Stimulated activated CD8-positive, alpha-beta memory T cell treated with anti-CD3 and anti-CD28 coated beads, Interleukin-15, amount 100 ng/mL, for 24 hours (primary cell): ENCODE measurements at regions not wholly inside any gene's neighbourhood (a gene's known extent, or its start where the extent isn't known, plus 50 kb on each side); places are given as distances from the start of the nearest gene placed in this dataset.

Experiments used
- DNase-seq: peaks from one replicate; pipeline ENCODE4 v3.0.0-alpha.2; 2020; ENCODE audit warnings: low read depth

GRCh38 chr3:56864090-56864489, 62.3 kb upstream of the ARHGEF3 start:
- DNase-seq: no peak

- DNase-seq: no peak
These were observed 60.8 kb upstream of the ARHGEF3 start for GRCh38 chr3:56862352-56863062.

DNA sequence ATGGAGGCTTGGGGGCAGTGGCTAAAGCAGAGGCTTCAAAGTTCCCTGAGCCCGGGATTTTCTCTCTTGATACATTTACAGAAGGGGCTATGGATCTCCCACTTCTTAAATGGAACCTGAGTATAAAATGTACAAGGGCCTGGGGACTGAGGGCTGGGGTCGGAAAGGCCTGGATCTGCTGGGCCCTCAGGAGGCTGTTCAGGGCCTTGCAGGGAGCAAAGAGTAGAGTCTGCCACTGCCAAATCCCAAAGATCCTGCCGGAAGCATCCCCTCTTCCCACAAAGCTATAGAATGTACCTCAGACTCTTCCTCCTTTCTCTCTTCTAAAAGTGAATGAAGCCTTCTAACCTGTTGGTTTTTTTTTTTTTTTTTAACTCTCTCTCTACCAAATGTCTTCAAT, 59.8 kb upstream of the ARHGEF3 start:
- no peak for DNase-seq

DNA sequence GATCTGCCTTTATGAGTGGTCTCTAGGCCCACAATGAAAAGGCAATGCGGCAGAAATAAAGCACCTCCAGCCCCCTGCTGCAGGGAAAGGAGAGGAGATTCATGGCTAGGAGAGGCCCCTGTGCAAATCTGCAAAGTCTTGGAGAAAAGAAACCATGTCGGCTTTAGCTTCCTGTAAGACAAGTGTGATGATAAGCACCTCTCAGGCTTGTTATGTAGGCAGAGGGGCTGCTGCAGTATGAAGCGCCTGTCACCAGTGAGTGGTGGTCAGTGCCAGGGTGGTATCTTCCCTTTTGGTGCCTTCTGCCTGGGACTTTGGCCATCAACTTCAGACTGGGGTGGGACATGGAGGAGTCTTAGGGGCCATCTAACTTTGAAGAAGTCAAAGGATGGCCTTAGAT, 59.2 kb upstream of the ARHGEF3 start:
- no peak for DNase-seq

DNA sequence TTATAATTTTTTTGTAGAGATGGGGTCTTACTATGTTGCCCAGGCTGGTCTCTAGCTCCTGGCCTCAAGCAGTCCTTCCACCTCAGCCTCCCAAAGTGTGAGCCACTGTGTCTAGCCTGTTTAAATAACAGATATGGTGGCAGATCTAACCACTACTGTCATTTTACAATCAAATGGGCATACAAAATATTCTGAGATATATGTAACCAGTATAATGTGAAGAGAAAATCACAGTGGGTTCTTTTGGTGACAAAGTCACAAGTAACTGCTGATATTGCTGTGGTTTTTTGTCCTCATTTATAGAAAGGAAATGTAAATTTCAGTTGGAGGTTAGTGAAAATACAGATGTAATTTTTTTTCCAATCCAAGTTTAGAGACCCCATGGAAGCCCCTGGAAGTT, 58.6 kb upstream of the ARHGEF3 start:
- DNase-seq: no peak

DNA sequence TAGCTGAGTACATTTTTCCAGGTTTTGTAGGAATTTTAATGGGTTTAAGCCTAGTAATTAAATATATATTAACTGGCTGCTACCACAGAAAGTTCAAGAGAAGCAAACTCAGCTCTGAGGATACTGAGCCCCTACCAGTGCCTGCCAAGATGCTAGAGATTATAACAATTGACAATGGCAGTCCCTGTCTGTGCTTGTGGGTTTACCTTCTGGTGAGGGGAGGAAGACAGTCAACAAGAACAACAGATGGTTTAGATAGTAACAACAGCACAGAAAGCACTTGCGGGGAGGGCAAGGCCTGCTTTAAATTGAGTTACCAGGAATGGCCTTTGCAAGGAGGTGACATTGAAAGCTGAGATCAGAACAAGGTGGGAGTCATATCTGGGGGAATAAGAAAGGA, 56.6 kb upstream of the ARHGEF3 start:
- DNase-seq: no peak

DNA sequence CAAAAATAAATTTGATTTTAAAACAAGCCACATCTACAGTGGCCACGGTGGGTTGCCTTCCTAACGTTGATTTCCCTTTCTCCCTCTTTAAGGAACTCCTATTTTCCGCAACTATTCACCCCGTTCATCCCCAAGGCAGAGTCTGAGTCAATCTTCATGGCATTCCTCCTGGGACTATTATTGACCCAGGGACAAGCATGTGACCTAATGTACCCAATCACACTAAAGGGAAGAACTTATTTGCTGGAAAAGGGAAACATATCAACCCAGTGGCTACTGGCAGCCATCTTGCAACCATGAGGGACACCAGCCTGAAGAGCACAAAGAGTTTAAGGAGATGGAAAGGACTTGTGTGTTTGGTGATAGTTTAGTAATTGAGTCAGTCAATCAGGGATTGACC, 55.4 kb upstream of the ARHGEF3 start:
- no peak for DNase-seq

DNA sequence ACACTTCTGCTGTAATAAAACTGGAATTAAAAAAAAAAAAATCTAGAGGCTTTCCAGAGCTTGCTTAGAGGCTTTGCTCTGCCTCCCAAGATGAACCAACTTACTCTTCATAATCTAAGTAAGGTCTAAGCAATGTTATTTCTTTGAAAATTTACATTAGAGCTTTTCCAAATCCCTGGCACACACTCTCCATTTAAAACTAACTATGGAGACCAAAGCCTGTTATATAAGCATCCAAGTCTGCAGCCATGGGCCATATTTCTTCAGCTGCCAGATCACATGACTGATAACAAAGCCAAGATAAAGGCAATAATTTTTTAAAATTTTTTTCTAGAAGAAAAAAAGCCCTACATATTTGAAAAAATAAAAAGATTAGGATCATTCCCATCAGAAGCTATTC, 55.0 kb upstream of the ARHGEF3 start:
- DNase-seq: no peak

GRCh38 chr3:56855856-56856512, 54.2 kb upstream of the ARHGEF3 start:
- no peak for DNase-seq

GRCh38 chr3:56854856-56855611, 53.3 kb upstream of the ARHGEF3 start:
- no peak for DNase-seq

DNA sequence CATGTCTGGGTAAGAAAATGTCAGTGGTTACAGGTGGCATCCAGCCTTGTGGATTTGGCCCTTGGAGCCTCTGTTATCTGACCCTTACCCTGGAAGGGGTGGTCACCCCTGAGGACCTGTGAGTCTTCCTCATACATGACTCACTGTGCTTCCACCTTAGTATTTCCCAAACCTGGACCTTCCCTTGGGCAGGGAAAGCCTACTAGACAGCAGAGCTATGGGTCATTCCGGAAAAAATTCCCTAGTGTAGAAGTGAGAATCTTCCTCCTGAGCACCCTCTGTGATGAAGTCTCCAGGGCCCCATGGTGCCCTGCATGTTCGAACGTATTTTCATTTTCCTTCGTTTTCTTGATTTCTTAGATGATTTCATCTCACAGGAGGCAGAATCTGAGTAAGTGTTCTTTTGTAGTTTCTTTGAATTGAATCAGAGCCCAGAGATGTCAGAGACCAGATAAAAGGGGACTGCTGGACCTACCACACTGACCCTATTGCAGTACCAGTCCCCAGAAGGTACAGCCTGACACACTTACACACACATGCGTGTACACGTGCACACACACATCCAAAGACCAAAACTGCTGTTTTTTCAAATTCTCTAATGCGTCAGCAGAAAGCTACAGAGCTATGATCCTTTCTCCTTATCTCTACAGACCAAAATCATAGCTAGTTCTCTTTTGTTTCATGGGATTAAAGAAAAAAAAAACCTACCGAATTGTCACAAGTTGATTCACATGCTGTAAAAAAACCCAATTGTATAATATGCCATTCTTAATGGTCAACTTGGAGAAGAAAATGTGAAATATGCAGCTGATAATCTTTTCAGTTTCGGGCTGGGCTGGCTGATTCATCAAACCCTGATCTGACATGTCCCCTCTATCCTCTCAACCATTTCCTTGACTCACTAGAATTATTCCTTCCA, 50.5 kb upstream of the ARHGEF3 start:
- no peak for DNase-seq
